Renal cortical epithelial cell (primary cell): ENCODE measurements at regions not wholly inside any gene's neighbourhood (a gene's known extent, or its start where the extent isn't known, plus 50 kb on each side); places are given as distances from the start of the nearest gene placed in this dataset.
"Not testable (repeated sequence)": the region's sequence is repeated elsewhere in the genome, so short reads cannot be mapped to it uniquely, and the experiment has no call there.

Source experiments
- DNase-seq: peaks from one replicate; pipeline ENCODE4 v3.0.0-alpha.2; 2011; ENCODE audit warnings: low read depth

- not testable (repeated sequence) for DNase-seq
Measured at GRCh38 chr9:2277644-2278043, 262.5 kb downstream of the SMARCA2 start.

DNA sequence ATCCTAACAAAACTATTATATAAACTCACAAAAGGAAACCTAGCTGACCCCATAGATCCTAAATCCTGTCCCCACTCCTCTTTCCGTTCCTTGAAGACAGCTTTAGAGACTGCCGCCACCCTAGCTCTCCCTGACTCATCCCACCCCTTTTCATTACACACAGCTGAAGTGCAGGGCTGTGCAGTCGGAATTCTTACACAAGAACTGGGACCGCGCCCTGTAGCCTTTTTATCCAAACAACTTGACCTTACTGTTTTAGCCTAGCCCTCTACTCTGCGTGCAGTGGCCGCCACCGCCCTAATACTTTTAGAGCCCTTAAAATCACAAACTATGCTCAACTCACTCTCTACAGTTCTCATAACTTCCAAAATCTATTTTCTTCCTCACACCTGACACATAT lies 264.0 kb downstream of the SMARCA2 start:
- DNase-seq, result not testable (repeated sequence)

- peak; percentile 9 for DNase-seq
Measured at GRCh38 chr9:2281031-2281802, 266.1 kb downstream of the SMARCA2 start.

GRCh38 chr9:2281803-2282185 lies 266.6 kb downstream of the SMARCA2 start:
- no peak for DNase-seq

DNA sequence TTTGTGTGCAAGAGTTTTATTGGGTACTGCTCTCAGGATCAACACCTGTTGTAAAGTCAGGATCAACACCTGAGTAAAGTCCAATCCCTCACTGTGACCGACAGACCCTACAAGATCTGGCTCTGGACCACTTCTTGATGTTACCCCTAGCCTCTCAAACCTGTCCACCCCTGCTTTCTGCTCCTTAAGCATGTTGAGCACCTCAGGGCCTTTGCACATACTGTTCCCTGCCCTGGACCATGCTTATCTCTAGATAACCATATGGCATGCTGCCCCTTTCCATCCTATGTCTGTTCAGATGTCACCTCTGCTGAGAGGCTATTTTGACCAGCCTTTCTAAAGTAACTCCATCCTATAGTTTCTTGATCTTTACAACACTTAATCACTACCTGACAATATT lies 269.6 kb downstream of the SMARCA2 start:
- no peak for DNase-seq

DNA sequence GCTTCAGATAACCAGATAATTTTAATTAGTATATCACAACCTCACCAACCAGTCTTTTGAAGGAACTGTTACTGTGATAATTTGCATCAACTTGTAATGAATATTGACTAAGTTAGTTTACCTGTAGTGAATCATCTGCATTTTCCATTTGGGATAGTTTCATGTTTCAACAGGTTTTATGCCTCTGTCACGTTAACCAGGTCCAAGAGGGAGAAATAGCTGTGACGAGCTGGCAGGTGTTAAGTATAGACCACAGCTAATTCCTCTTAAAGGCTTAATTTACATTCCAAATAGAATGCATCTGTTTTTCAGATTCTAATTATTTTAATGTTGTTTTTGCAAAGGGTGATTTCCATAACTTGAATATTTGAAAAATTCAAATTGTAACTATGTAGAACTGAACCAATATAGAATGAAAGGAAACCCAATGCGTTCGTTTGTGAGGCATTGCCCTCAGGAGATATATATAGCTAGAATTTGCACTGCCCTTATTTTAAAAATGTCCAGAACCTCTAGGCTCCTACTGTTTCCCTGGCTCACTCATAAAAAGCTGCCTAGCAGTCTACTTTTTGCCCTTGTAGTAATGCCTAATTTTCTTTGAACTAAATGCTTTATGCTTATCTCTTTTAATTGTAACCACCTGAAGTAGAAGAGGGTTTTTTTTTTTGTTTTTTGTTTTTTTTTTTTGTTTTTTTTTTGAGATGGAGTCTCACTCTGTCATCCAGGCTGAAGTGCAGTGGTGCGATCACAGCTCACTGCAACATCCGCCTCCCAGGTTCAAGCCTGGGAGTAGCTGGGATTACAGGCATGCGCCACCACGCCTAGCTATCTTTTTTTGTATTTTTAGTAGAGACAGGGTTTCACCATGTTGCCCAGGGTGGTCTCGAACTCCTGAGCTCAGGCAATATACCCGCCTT lies 270.5 kb downstream of the SMARCA2 start:
- DNase-seq, result no peak

GRCh38 chr9:2286333-2286705 lies 271.2 kb downstream of the SMARCA2 start:
- no peak for DNase-seq

- DNase-seq, result peak; percentile 6
Measured at GRCh38 chr9:2286825-2287455, 271.8 kb downstream of the SMARCA2 start.

- no peak for DNase-seq
Measured at GRCh38 chr9:2288309-2288708, 273.2 kb downstream of the SMARCA2 start.

DNA sequence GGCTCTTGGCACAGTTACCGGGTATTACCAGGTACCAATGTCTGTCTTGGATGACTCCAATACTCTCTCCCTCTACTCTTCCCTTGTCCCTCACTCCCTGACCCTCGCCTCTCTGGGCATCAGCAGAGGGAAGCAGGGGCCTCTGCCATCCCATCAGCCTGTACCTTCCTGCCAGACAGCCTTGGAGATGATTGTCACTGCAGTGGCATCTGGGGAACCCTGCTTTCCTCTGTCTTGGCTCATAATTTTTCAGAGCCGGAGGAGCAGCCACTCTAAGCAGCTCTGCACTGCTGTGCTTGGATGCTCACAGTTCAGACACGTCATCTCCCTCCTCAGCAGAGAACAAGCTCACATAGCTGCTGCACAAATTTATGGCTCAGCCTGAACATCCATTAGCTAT lies 274.1 kb downstream of the SMARCA2 start:
- no peak for DNase-seq

- no peak for DNase-seq
Measured at GRCh38 chr9:2290382-2290781, 275.2 kb downstream of the SMARCA2 start.

- DNase-seq, result peak; percentile 90
Measured at GRCh38 chr9:2291980-2292704, 277.0 kb downstream of the SMARCA2 start.

DNA sequence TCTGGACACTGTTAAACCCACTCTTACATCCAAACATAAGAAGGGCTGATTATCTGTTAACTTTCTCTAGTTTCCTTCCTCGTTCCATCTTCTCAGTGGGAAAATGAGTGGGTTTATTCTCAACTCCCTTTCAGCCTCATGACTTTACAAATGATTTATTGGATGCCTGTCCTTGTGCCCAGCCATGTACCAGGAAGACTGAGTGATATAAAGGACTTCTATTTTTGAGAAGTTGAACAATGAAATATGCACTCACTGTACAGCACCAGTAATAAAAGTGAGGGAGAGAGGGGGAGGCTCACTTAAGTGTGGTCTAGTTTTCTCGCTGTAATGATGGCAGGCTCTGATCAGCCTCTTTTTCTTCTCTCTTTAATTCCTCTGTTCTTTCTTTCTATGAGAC lies 277.6 kb downstream of the SMARCA2 start:
- DNase-seq, result no peak

DNA sequence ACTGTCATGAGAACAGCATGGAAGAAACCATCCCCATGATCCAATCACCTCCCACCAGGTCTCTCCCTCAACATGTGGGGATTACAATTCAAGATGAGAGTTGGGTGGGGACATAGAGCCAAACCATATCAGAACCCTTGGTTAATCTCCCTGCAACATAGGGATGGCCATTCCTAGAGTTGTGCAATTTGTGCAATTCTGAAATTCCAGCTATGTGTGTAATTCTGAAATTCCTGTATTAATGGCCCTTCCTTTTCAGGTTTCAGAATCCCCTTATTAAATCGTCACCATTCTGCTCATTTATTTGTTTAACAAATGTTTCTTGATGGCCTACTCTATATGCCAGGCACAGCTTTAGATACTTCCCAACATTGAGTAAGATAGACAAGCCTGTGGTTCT lies 282.6 kb downstream of the SMARCA2 start:
- peak; percentile 20 for DNase-seq

DNA sequence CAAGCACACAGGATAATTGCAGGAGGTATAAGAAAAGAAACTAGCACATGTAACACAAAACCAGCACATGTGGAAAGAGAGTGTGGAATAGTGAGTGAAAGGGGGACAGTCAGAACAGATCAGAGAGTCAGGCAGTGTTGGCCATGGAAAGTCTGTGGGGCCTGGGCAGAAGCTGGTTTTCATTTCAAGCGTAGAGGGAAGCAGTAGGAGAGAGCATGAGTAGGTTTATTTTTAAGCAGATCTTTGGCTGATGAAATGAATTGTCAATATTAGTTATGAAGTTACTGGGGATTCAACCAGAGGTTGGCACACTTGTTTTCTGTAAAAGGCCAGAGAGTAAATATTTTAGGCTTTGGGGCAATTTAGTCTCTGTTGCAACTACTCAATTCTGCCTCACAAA lies 283.1 kb downstream of the SMARCA2 start:
- DNase-seq, result no peak

- no peak for DNase-seq
Measured at GRCh38 chr9:2299156-2299842, 284.2 kb downstream of the SMARCA2 start.

DNA sequence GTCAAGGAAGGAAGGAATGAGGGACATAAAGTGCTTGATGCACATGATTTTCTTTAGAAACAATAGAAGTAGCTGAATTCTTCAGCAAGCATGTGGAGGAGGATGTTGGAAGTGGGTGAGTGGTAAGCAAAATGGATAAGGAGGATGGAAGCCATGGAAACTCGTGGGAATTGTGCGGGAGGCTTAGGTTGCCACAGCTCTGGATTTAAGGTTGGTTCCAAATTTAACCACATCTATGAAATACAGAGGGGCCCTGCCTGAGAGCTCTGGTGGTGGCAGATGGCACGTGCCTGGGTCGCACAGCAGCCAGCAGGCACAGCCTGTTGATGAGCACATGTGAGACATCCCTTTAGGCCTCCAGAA lies 284.7 kb downstream of the SMARCA2 start:
- DNase-seq, result no peak

GRCh38 chr9:2300325-2300724 lies 285.2 kb downstream of the SMARCA2 start:
- DNase-seq, result no peak

GRCh38 chr9:2302606-2303005 lies 287.5 kb downstream of the SMARCA2 start:
- DNase-seq, result no peak

- no peak for DNase-seq
Measured at GRCh38 chr9:2303056-2303455, 287.9 kb downstream of the SMARCA2 start.

- peak; percentile 61 for DNase-seq
Measured at GRCh38 chr9:2307480-2307879, 292.3 kb downstream of the SMARCA2 start.
